MM.1S (cell line): ENCODE measurements at regions not wholly inside any gene's neighbourhood (a gene's known extent, or its start where the extent isn't known, plus 50 kb on each side); places are given as distances from the start of the nearest gene placed in this dataset.

Source experiments
- DNase-seq: peaks from one replicate; pipeline ENCODE4 v3.0.0-alpha.2; 2015
- H2AFZ ChIP-seq: fragments of 300-600 bp; sonication (generic); 2 replicates; pipeline ENCODE4 v1.6.0; 2016; ENCODE audit warnings: antibody characterized with exemption, low read length
- H3F3A ChIP-seq: fragments of 300-600 bp; sonication (generic); 2 replicates; pipeline ENCODE4 v1.6.1; 2016; ENCODE audit warnings: mild to moderate bottlenecking, antibody characterized with exemption, low read length, moderate library complexity, mixed read lengths; ENCODE audit not compliant: insufficient read depth
- H3K27ac ChIP-seq: fragments of 300-600 bp; sonication (generic); 2 replicates; pipeline ENCODE4 v1.5.1; 2016; ENCODE audit warnings: mild to moderate bottlenecking, low read length
- H3K27me3 ChIP-seq: fragments of 300-600 bp; sonication (generic); replicated peaks from 2 replicates; pipeline ENCODE4 v1.6.0; 2016; ENCODE audit warnings: low read length; ENCODE audit not compliant: insufficient read depth
- H3K36me3 ChIP-seq: fragments of 300-600 bp; sonication (generic); replicated peaks from 2 replicates; pipeline ENCODE4 v1.6.1; 2016; ENCODE audit warnings: mild to moderate bottlenecking, low read length, mixed read lengths; ENCODE audit not compliant: insufficient read depth
- H3K4me1 ChIP-seq: fragments of 300-600 bp; sonication (generic); 2 replicates; pipeline ENCODE4 v1.6.1; 2016; ENCODE audit warnings: low read length, mixed read lengths
- H3K4me2 ChIP-seq: fragments of 300-600 bp; sonication (generic); 2 replicates; pipeline ENCODE4 v1.6.0; 2016; ENCODE audit warnings: low read depth, low read length
- H3K4me3 ChIP-seq: fragments of 300-600 bp; sonication (generic); 2 replicates; pipeline ENCODE4 v1.5.1; 2016; ENCODE audit warnings: low read length, mixed read lengths
- H3K79me2 ChIP-seq: fragments of 300-600 bp; sonication (generic); 2 replicates; pipeline ENCODE4 v1.6.1; 2016; ENCODE audit warnings: mixed run types, low read length, mixed read lengths
- H3K9ac ChIP-seq: fragments of 300-600 bp; sonication (generic); 2 replicates; pipeline ENCODE4 v1.6.1; 2016; ENCODE audit warnings: low read length, mixed read lengths
- H3K9me2 ChIP-seq: fragments of 300-600 bp; sonication (generic); replicated peaks from 2 replicates; pipeline ENCODE4 v1.6.1; 2016; ENCODE audit warnings: mild to moderate bottlenecking, low read length, mixed read lengths; ENCODE audit not compliant: insufficient read depth
- H3K9me3 ChIP-seq: fragments of 300-600 bp; sonication (generic); replicated peaks from 2 replicates; pipeline ENCODE4 v1.6.1; 2016; ENCODE audit warnings: mild to moderate bottlenecking, low read length, mixed read lengths; ENCODE audit not compliant: insufficient read depth
- H4K20me1 ChIP-seq: fragments of 300-600 bp; sonication (generic); 2 replicates; pipeline ENCODE4 v1.6.1; 2016; ENCODE audit warnings: mild to moderate bottlenecking, low read length, moderate library complexity, mixed read lengths; ENCODE audit not compliant: insufficient read depth
- EZH2 ChIP-seq: fragments of 300-600 bp; sonication (generic); optimal IDR thresholded peaks from 2 replicates; pipeline ENCODE3; 2017; ENCODE audit warnings: low read depth, mild to moderate bottlenecking, antibody characterized with exemption, low read length, mixed read lengths
- EZH2phosphoT487 ChIP-seq: fragments of 300-600 bp; sonication (generic); IDR thresholded peaks from 2 replicates; pipeline ENCODE4 v1.6.1; 2018; ENCODE audit warnings: antibody characterized with exemption, low read length
- TF ChIP-seq, protein P1 (sequence below): fragments of 300-600 bp; sonication (generic); IDR thresholded peaks from 2 replicates; pipeline ENCODE4 v1.5.1; 2016; ENCODE audit warnings: antibody characterized with exemption, low read length, mixed read lengths

DNA sequence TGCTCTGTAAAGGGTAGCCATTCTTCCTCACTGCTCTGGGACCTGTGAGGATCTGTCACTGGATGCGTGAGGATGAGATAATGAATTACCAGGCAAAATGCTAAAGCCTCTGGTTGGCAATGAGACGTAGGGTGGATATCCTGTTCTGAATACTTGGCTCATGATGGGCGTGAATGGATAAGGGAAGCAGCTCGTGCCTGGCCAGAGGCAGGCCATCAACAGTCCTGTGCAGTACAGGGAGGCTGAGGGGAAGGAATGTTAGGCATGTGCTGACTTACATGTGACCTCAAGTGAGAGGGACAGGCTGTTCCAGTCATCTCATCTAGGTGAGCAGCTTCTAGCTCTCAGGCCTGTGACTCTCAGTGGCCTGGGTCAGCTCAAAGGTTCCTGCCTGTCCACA, 172.8 kb downstream of the CARTPT start:
- no peak overlapping the region for H2AFZ ChIP-seq
- H3K4me3 ChIP-seq, result no peak overlapping the region
- no peaks in the 10 kb centered on the region for H3K4me1 ChIP-seq
- H3K9me3 ChIP-seq, result no peaks in the 10 kb centered on the region
- no peak for DNase-seq
- H3K9me2 ChIP-seq, result no peaks in the 10 kb centered on the region
- no peak overlapping the region for H3K4me2 ChIP-seq
- H3K79me2 ChIP-seq, result no peaks in the 10 kb centered on the region
- H3F3A ChIP-seq, result no peaks in the 10 kb centered on the region
- no peak overlapping the region for H3K9ac ChIP-seq
- no peak for TF ChIP-seq EZH2phosphoT487
- TF ChIP-seq, protein P1, sequence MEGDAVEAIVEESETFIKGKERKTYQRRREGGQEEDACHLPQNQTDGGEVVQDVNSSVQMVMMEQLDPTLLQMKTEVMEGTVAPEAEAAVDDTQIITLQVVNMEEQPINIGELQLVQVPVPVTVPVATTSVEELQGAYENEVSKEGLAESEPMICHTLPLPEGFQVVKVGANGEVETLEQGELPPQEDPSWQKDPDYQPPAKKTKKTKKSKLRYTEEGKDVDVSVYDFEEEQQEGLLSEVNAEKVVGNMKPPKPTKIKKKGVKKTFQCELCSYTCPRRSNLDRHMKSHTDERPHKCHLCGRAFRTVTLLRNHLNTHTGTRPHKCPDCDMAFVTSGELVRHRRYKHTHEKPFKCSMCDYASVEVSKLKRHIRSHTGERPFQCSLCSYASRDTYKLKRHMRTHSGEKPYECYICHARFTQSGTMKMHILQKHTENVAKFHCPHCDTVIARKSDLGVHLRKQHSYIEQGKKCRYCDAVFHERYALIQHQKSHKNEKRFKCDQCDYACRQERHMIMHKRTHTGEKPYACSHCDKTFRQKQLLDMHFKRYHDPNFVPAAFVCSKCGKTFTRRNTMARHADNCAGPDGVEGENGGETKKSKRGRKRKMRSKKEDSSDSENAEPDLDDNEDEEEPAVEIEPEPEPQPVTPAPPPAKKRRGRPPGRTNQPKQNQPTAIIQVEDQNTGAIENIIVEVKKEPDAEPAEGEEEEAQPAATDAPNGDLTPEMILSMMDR, result no peak
- TF ChIP-seq EZH2, result no peak
- H3K27ac ChIP-seq, result no peak overlapping the region
- no peaks in the 10 kb centered on the region for H4K20me1 ChIP-seq
- H3K36me3 ChIP-seq, result no peaks in the 10 kb centered on the region
- H3K27me3 ChIP-seq, result no peaks in the 10 kb centered on the region

GRCh38 chr5:71892641-71893365, 173.7 kb downstream of the CARTPT start:
- Histone ChIP-seq H2AFZ (no peak overlapping the region), H3K27me3 (no peaks in the 10 kb centered on the region)

GRCh38 chr5:71893451-71893850, 174.4 kb downstream of the CARTPT start:
- Histone ChIP-seq H3K9me3 (no peaks in the 10 kb centered on the region), H3K36me3 (no peaks in the 10 kb centered on the region), H3K4me2 (no peak overlapping the region), H3K4me3 (no peak overlapping the region), H3K9ac (no peak overlapping the region), H3F3A (no peaks in the 10 kb centered on the region), H3K4me1 (no peaks in the 10 kb centered on the region), H3K9me2 (no peaks in the 10 kb centered on the region), H3K27me3 (no peaks in the 10 kb centered on the region), H4K20me1 (no peaks in the 10 kb centered on the region), H3K79me2 (no peaks in the 10 kb centered on the region), H2AFZ (no peak overlapping the region), H3K27ac (no peak overlapping the region)
- DNase-seq, result no peak
- TF ChIP-seq, protein P1, result no peak
- no peak for TF ChIP-seq EZH2phosphoT487
- no peak for TF ChIP-seq EZH2

More at GRCh38 chr5:71892641-71893365, 173.7 kb downstream of the CARTPT start:
- no peaks in the 10 kb centered on the region for H3F3A ChIP-seq
- H3K9me2 ChIP-seq, result no peaks in the 10 kb centered on the region
- H3K36me3 ChIP-seq, result no peaks in the 10 kb centered on the region
- H3K4me2 ChIP-seq, result no peak overlapping the region
- H3K4me3 ChIP-seq, result no peak overlapping the region
- no peaks in the 10 kb centered on the region for H3K4me1 ChIP-seq
- H4K20me1 ChIP-seq, result no peaks in the 10 kb centered on the region
- no peak overlapping the region for H3K9ac ChIP-seq
- no peak overlapping the region for H3K27ac ChIP-seq
- TF ChIP-seq EZH2 (no peak), EZH2phosphoT487 (no peak)
- TF ChIP-seq, protein P1, result no peak
- no peak for DNase-seq
- H3K9me3 ChIP-seq, result no peaks in the 10 kb centered on the region
- H3K79me2 ChIP-seq, result no peaks in the 10 kb centered on the region
